GM12891 (cell line): ENCODE measurements at regions not wholly inside any gene's neighbourhood (a gene's known extent, or its start where the extent isn't known, plus 50 kb on each side); places are given as distances from the start of the nearest gene placed in this dataset.

ENCODE experiments used
- DNase-seq: peaks from one replicate; pipeline ENCODE4 v3.0.0; 2011; ENCODE audit warnings: low spot score; ENCODE audit not compliant: insufficient read length
- FAIRE-seq: peaks from 2 replicates; lab custom pipeline; 2011; peaks lifted over from hg19 to GRCh38; lab: Jason Lieb, UNC
- PAX5 ChIP-seq: IDR thresholded peaks from 2 replicates; pipeline ENCODE4 v1.6.1; 2011; ENCODE audit warnings: low read length, moderate library complexity, mild to moderate bottlenecking; ENCODE audit not compliant: insufficient read depth, severe bottlenecking
- POLR2A ChIP-seq: IDR thresholded peaks from 2 replicates; pipeline ENCODE4 v1.6.1; 2011; ENCODE audit warnings: low read depth, low read length, control low read depth
- POLR2AphosphoS5 ChIP-seq: IDR thresholded peaks from 2 replicates; pipeline ENCODE4 v1.6.1; 2011; ENCODE audit warnings: low read depth, low read length, control low read depth
- POU2F2 ChIP-seq: IDR thresholded peaks from 2 replicates; pipeline ENCODE4 v1.6.1; 2011; ENCODE audit warnings: low read depth, mild to moderate bottlenecking, control low read depth, low read length, moderate library complexity
- SPI1 ChIP-seq: IDR thresholded peaks from 2 replicates; pipeline ENCODE4 v1.6.1; 2011; ENCODE audit warnings: low read depth, low read length, control low read depth
- TAF1 ChIP-seq: IDR thresholded peaks from 2 replicates; pipeline ENCODE4 v1.6.1; 2011; ENCODE audit warnings: low read depth, low read length, control low read depth

GRCh38 chr7:72524037-72524436 lies 111.9 kb upstream of the CALN1 start:
- no peak for FAIRE-seq

DNA sequence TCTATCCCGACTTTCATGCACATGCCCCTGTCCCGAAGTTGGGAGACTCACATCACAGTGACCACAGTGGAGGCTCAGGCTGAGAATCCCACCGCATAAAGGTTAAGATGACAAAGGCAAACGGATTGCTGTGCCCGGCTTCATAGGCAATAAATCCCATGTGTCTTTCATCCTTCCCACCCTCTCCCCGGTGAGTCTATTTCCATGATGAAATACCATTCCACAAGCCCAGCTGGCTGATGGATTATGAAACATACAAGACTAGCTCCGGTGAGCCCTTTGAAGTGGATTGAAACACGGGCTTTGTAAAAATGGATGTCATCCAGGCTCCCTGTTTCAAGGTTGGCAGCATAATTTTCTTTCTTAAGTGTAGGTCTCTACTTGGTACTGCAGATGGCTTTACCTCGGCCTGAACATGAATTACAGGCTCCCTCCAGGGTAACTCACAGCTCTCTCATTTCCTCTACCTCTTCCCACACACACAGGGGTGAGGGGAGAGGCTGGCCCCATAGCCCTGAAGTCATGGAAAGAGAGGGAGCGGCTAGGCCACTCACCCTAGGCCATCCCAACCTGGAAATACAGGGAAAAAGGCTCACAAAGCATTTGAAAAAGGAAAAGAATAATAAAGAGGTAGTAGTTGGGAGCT lies 92.0 kb upstream of the CALN1 start:
- TF ChIP-seq POLR2AphosphoS5 = no peak
- no peak for TF ChIP-seq POU2F2
- no peak for TF ChIP-seq PAX5
- no peak for DNase-seq
- FAIRE-seq = no peak

More at GRCh38 chr7:72524037-72524436, 111.9 kb upstream of the CALN1 start:
- TF ChIP-seq POU2F2 (no peak), TAF1 (no peak), SPI1 (no peak), PAX5 (no peak), POLR2A (no peak), POLR2AphosphoS5 (no peak)
- DNase-seq = no peak

DNA sequence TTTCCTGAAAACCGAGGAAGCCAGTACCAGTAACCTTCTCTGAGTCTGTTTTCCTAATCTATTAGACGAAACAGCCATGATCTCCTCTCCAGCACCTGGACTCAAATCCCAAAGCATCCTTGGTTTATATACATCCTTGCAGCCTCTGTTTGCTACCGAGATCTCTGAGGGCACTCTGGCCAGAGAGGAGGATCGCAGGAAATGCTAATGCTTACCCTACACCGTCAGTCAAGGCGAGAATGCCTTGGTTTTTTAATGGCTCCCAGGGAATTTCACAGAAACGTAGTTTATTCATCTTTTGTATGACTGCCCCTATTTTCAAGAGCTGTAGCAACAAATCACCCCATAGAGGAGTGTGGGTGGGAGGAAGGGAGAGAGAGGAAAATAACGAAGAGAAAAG lies 91.5 kb upstream of the CALN1 start:
- FAIRE-seq (no peak), DNase-seq (no peak)
- TF ChIP-seq TAF1 (no peak), SPI1 (no peak), POU2F2 (no peak), POLR2A (no peak), POLR2AphosphoS5 (no peak), PAX5 (no peak)

DNA sequence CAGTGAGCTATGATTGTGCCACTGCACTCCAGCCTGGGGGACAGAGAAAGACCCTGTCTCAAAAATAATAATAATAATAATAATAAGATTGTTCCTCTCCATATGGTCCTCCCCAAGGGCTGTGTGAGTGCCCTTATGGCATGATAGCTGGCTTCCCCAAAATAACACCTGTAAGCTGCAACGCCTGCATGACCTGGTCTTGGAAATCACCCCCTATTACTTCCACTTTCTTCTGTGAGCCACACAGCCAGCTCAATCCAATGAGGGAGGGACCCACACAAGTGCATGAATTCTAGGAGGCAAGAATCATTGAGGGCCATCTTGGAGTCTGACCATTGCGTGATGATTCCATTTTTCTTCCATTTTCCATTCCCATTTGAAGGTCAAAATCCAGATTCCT lies 82.7 kb upstream of the CALN1 start:
- no peak for FAIRE-seq

GRCh38 chr7:72493850-72494661 lies 81.9 kb upstream of the CALN1 start:
- FAIRE-seq (no peak), DNase-seq (peak; percentile 32)
- TF ChIP-seq SPI1 (no peak), POU2F2 (no peak), PAX5 (no peak), TAF1 (no peak), POLR2AphosphoS5 (no peak), POLR2A (no peak)

More for the DNA sequence above, 82.7 kb upstream of the CALN1 start:
- TF ChIP-seq POU2F2 (no peak), POLR2A (no peak), PAX5 (no peak)
- DNase-seq = no peak

GRCh38 chr7:72492461-72493065 lies 80.4 kb upstream of the CALN1 start:
- FAIRE-seq (no peak), DNase-seq (no peak)
- TF ChIP-seq TAF1 (no peak), POLR2AphosphoS5 (no peak), SPI1 (no peak), POU2F2 (no peak)

- no peak for FAIRE-seq
- TF ChIP-seq SPI1 (no peak), PAX5 (no peak), POLR2AphosphoS5 (no peak), POLR2A (no peak), TAF1 (no peak), POU2F2 (no peak)
- DNase-seq = no peak
Measured at GRCh38 chr7:72490301-72490700, 78.2 kb upstream of the CALN1 start.

GRCh38 chr7:72481934-72482333 lies 69.8 kb upstream of the CALN1 start:
- DNase-seq (no peak), FAIRE-seq (no peak)
- TF ChIP-seq SPI1 (no peak), TAF1 (no peak), POLR2A (no peak), POLR2AphosphoS5 (no peak), PAX5 (no peak), POU2F2 (no peak)

GRCh38 chr7:72476608-72477305 lies 64.6 kb upstream of the CALN1 start:
- TF ChIP-seq TAF1 (no peak), POU2F2 (no peak), SPI1 (no peak), POLR2AphosphoS5 (no peak), PAX5 (no peak), POLR2A (no peak)
- DNase-seq = no peak
- FAIRE-seq = no peak

DNA sequence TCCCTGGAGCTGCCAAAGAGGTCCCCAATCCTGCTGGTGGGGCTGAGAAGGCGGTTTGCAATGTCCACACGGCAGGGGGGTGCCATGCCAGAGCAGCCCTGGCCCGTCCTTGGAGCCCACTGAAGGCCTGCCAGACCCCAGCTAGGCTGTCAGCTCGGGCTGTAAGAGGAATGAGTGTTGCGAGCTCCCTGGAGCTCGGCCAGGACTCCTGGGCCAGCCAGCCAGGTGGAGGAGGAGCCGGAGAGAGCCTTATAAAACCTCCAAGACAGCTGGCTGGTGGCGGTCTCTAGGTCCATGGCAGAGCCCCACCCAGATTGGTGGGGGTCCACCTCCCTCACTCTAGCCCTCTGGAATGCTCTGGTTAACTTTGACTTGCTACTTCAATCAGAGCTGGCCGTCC lies 55.1 kb upstream of the CALN1 start:
- FAIRE-seq (no peak), DNase-seq (no peak)
- no peak for TF ChIP-seq TAF1
- no peak for TF ChIP-seq POLR2A
- TF ChIP-seq PAX5 = no peak
- no peak for TF ChIP-seq SPI1
- TF ChIP-seq POLR2AphosphoS5 = no peak
- TF ChIP-seq POU2F2 = no peak
